ENCODE measurements at regions not wholly inside any gene's neighbourhood (a gene's known extent, or its start where the extent isn't known, plus 50 kb on each side); places are given as distances from the start of the nearest gene placed in this dataset.

DNA sequence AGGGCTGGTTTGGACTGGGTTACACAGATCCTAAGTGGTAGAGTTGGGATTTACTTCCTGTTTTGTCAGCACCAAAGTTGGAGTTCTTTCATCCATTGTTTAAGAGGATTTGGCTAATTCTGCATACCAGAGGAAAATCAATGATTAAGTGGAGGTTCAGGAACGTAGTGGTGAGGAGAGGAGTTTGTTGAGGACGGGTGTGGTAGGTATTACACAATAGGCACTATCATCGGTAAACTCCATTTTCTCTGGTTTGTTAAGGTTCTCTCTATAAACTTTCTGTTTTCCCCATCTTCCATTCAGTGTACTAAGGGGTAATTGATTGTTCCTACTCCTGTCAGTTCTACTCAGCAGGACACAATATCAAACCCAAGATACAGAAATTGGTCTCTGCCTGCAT is 107.5 kb upstream of the VCX2 start:
- no peak for TF ChIP-seq CTCF (IDR thresholded peaks at IDR 0.05; ENCODE audit: borderline replicate concordance, extremely low read depth, low read length, poor library complexity, severe bottlenecking)
- TF ChIP-seq EZH2 (IDR thresholded peaks at IDR 0.05; ENCODE audit: borderline replicate concordance, low read depth, low read length, severe bottlenecking) = no peak

All from DND-41 (cell line).